GM12874 (cell line): ENCODE measurements at regions not wholly inside any gene's neighbourhood (a gene's known extent, or its start where the extent isn't known, plus 50 kb on each side); places are given as distances from the start of the nearest gene placed in this dataset.

ENCODE experiments used
- TF ChIP-seq, protein P1 (sequence below): IDR thresholded peaks from 2 replicates; pipeline ENCODE4 v1.5.1; 2011; ENCODE audit warnings: low read depth, mild to moderate bottlenecking, control low read depth, low read length, moderate library complexity; ENCODE audit not compliant: insufficient read depth

DNA sequence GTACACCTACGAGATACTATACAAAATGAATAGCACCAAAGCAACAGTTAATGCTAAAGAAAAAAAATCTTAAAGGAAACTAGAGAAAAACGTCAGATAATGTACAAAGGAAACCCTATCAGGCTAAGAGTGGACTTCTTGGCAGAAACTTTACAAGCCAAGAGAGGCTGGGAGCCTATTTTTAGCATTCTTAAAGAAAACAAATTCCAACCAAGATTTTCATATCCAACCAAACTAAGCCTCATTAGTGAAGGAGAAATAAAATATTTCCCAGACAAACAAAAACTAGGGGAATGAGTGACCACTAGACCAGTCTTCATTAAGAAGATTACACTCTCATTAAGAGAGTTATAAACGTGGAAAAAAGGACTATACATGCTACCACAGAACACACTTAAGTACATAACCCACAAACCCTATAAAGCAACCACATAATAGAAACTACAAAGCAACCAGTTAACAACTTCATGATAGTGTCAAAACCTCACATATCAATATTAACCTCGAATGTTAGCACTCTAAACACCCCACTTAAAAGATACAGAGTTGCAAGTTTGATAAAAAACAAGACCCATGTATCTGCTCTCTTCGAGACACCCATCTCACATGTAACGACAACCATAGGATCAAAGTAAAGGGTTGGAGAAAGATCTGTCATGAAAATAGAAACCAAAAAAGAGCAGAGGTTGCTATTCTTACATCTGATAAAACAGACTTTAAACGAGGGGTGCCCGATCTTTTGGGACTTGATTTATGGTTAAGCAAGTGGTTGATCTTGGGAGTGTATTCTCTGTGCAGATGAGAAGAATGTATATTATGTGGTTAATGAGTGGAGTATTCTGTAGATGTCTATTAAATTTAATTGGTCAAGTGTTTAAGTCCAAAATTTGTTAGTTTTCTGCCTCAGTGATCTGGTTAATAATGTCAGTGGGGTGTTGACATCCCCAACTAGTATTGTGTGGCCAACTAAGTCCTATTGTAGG is 1301.4 kb downstream of the PLA2G4A start:
- TF ChIP-seq, protein P1, sequence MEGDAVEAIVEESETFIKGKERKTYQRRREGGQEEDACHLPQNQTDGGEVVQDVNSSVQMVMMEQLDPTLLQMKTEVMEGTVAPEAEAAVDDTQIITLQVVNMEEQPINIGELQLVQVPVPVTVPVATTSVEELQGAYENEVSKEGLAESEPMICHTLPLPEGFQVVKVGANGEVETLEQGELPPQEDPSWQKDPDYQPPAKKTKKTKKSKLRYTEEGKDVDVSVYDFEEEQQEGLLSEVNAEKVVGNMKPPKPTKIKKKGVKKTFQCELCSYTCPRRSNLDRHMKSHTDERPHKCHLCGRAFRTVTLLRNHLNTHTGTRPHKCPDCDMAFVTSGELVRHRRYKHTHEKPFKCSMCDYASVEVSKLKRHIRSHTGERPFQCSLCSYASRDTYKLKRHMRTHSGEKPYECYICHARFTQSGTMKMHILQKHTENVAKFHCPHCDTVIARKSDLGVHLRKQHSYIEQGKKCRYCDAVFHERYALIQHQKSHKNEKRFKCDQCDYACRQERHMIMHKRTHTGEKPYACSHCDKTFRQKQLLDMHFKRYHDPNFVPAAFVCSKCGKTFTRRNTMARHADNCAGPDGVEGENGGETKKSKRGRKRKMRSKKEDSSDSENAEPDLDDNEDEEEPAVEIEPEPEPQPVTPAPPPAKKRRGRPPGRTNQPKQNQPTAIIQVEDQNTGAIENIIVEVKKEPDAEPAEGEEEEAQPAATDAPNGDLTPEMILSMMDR: no peak

DNA sequence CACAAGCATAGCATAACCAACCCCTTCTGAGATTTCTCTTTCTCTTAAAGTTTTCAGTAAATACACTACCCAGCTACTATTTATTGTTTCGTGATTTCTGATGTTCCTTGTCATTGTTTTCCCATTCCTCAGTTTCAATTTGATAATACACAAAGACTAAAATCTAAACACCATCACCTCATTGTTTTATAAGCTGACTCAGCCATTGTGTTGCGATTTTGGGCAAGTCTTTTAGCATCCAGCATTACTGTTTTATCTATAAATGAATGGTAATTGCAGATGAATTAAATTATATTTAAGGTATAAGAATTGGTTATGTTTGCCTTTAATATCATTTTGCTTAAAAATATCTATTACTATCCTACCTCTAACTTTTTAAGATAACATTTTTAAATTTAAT is 1308.5 kb downstream of the PLA2G4A start:
- TF ChIP-seq, protein P1: no peak

DNA sequence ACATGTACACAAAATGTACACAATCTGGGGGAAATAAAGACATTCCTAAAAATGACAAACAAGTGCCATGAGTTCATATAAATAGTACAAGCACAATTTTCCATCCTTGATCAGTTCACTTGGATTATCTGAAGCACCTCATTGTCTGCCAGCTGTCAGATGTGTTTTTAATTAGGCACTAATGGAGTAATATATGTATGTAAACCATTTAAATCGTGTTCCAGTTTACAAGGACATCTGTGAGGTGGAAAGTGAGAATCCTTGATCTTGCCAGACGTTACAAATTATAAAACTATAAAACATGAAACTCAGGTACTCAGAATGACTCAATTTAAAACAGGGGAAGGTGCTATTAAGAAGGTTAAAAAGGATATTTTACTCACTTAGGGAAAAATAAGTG is 1312.2 kb downstream of the PLA2G4A start:
- TF ChIP-seq, protein P1: no peak

DNA sequence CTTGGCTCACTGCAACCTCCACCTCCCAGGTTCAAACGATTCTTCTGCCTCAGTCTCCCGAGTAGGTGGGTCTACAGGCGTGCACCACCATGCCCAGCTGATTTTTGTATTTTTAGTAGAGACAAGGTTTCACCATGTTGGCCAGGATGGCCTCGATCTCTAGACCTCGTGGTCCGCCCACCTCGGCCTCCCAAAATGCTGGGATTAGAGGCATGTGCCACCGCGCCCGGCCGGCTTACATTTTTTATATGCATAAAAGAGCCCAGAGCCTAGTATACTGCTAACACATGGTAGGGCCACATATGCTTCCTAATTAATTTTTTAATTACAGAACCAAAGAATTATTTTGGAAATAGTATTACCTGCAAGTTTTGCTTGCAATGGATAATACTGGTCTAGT is 1325.4 kb downstream of the PLA2G4A start:
- TF ChIP-seq, protein P1: no peak

DNA sequence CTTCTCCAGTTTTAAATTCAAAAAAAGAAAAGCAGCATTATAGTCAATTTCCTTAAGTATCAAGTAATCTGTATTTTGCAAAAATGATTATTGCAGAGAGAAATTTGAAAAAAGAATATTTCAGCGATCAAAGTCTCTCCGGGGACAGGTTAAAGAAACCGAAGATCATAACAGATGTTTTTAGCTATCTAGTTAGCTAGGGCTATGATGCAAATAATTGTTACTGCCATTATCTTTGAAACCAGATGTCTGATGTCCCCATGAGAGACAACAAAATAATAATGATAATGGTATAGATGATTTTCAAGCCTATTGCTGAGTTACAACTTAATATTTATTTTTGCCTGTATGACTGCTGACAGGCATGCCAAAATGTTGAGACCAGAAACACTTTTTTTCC is 1326.0 kb downstream of the PLA2G4A start:
- TF ChIP-seq, protein P1: no peak

DNA sequence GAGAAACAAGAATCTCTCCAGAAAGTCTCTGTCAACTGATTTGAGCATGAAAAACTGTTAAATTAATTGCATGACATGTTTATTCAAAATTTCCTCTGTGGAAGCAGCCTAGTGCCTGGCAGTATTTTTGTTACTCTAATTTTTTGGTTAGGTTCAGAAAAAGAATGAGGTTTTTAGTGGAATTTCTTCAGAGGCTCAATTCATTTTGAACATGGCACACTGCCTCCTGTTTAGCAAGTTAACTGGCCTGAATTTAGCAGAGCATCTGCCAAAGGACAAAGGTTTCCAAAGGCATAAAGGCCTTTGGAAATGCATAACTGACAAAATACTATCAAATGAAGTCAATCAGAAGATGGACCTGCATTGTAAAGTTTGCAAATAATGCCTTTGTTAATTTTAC is 1326.5 kb downstream of the PLA2G4A start:
- TF ChIP-seq, protein P1: no peak

DNA sequence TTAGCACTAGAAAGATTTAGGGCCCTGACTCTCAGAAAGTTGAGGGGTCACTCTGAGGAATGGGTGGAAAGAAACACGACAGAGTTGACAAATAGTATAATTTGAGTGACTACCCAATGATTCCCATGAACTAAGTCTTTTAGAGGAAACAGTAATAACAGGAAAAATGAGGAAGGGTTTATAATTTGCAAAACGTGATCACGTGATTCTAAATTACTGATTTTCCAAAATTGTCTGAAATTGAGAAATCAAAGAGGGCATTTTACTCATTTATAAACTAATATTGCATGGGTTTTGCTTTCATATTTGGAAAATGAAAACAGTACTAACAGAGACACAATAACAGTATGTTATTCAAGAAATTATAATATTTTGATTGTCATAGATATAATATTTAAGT is 1335.7 kb downstream of the PLA2G4A start:
- TF ChIP-seq, protein P1: no peak
